ENCODE measurements at regions not wholly inside any gene's neighbourhood (a gene's known extent, or its start where the extent isn't known, plus 50 kb on each side); places are given as distances from the start of the nearest gene placed in this dataset.

GRCh38 chr16:9568261-9568660 is 476.8 kb downstream of the HAPSTR1 start:
- TF ChIP-seq, protein P1, sequence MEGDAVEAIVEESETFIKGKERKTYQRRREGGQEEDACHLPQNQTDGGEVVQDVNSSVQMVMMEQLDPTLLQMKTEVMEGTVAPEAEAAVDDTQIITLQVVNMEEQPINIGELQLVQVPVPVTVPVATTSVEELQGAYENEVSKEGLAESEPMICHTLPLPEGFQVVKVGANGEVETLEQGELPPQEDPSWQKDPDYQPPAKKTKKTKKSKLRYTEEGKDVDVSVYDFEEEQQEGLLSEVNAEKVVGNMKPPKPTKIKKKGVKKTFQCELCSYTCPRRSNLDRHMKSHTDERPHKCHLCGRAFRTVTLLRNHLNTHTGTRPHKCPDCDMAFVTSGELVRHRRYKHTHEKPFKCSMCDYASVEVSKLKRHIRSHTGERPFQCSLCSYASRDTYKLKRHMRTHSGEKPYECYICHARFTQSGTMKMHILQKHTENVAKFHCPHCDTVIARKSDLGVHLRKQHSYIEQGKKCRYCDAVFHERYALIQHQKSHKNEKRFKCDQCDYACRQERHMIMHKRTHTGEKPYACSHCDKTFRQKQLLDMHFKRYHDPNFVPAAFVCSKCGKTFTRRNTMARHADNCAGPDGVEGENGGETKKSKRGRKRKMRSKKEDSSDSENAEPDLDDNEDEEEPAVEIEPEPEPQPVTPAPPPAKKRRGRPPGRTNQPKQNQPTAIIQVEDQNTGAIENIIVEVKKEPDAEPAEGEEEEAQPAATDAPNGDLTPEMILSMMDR (IDR thresholded peaks at IDR 0.05; ENCODE audit: low read depth, low read length, missing input control): no peak
- TF ChIP-seq RXRA (IDR thresholded peaks at IDR 0.05): no peak
- no peak for TF ChIP-seq RAD21 (IDR thresholded peaks at IDR 0.05)
- TF ChIP-seq GABPA (IDR thresholded peaks at IDR 0.05 in 1 of 2, conservative IDR thresholded peaks at IDR 0.05 in 1 of 2): no peak
- TF ChIP-seq, protein P2, sequence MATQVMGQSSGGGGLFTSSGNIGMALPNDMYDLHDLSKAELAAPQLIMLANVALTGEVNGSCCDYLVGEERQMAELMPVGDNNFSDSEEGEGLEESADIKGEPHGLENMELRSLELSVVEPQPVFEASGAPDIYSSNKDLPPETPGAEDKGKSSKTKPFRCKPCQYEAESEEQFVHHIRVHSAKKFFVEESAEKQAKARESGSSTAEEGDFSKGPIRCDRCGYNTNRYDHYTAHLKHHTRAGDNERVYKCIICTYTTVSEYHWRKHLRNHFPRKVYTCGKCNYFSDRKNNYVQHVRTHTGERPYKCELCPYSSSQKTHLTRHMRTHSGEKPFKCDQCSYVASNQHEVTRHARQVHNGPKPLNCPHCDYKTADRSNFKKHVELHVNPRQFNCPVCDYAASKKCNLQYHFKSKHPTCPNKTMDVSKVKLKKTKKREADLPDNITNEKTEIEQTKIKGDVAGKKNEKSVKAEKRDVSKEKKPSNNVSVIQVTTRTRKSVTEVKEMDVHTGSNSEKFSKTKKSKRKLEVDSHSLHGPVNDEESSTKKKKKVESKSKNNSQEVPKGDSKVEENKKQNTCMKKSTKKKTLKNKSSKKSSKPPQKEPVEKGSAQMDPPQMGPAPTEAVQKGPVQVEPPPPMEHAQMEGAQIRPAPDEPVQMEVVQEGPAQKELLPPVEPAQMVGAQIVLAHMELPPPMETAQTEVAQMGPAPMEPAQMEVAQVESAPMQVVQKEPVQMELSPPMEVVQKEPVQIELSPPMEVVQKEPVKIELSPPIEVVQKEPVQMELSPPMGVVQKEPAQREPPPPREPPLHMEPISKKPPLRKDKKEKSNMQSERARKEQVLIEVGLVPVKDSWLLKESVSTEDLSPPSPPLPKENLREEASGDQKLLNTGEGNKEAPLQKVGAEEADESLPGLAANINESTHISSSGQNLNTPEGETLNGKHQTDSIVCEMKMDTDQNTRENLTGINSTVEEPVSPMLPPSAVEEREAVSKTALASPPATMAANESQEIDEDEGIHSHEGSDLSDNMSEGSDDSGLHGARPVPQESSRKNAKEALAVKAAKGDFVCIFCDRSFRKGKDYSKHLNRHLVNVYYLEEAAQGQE (IDR thresholded peaks at IDR 0.05): no peak
- no peak for TF ChIP-seq JUND (IDR thresholded peaks at IDR 0.05)

All from liver (tissue), 3 donors.